ENCODE measurements at regions not wholly inside any gene's neighbourhood (a gene's known extent, or its start where the extent isn't known, plus 50 kb on each side); places are given as distances from the start of the nearest gene placed in this dataset.

DNA sequence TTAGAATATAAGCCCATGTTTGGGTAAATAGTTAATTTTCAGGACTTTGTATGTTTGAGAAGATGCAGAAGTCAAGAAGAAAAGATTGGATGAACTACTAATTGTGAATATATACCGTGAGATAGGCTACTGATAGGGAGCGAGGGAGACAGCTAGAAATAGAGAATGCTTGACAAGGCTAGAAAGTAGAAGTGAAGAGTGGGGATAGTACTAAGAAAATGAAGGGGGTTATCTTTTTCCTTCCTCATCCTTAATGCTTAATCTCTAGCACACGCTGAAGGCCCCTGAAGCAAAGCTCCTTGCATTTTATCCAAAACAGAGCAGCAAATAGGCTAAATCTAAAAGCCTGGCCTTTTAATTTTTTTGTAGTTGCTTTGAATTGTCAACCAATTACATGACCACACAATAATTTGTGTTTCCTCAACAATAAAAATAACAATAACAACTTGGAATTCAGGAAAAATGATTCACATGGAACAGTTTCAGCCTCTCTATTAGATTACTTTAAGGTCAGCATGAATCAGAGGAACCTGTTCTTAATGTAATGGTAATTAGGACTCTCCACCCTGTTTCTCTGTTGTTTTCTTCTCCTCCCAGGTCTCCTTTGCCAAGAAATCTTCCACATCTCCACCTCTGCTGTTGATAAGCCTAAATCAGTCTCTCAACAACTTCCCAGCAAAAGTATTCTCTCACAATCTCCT, 1071.3 kb upstream of the ZEB2 start:
- Histone ChIP-seq H3K9me3 (no peaks in the 10 kb centered on the region), H3K27me3 (no peaks in the 10 kb centered on the region), H3K27ac (no peak overlapping the region), H3K4me1 (no peaks in the 10 kb centered on the region), H3K36me3 (no peaks in the 10 kb centered on the region), H3K4me3 (no peak overlapping the region)
- no peak for DNase-seq (ENCODE audit: low spot score in 2 of 2)
- intact Hi-C loops (cut with DNase I; ENCODE audit: low total_unique reads): no loop called here
- TF ChIP-seq POLR2A (IDR thresholded peaks at IDR 0.05) (no peak), POLR2AphosphoS5 (IDR thresholded peaks at IDR 0.05) (no peak), CTCF (IDR thresholded peaks at IDR 0.05) (no peak)

DNA sequence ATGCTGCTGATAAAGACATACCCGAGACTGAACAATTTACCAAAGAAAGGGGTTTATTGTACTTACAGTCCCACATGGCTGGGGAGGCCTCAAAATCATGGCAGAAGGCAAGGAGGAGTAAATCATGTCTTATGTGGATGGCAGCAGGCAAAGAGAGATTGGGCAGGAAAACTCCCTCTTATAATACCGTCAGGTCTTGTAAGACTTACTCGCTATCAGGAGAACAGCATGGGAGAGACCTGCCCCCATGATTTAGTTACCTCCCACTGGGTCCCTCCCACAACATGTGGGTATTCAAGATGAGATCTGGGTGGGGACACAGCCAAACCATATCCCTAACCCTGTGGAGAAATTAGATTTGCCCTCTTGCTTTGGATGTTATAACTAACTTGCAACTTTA, 1068.0 kb upstream of the ZEB2 start:
- no peak overlapping the region for H3K4me3 ChIP-seq
- no peaks in the 10 kb centered on the region for H3K9me3 ChIP-seq
- TF ChIP-seq CTCF (IDR thresholded peaks at IDR 0.05) (no peak), POLR2A (IDR thresholded peaks at IDR 0.05) (no peak)
- H3K27ac ChIP-seq: no peak overlapping the region
- no peak for DNase-seq (ENCODE audit: low spot score in 2 of 2)
- no peaks in the 10 kb centered on the region for H3K4me1 ChIP-seq
- intact Hi-C loops (cut with DNase I; ENCODE audit: low total_unique reads): no loop called here
- no peaks in the 10 kb centered on the region for H3K27me3 ChIP-seq
- H3K36me3 ChIP-seq: no peaks in the 10 kb centered on the region

GRCh38 chr2:145584353-145584752, 1064.4 kb upstream of the ZEB2 start:
- Histone ChIP-seq H3K27me3 (no peaks in the 10 kb centered on the region), H3K9me3 (no peaks in the 10 kb centered on the region), H3K4me3 (no peak overlapping the region), H3K36me3 (no peaks in the 10 kb centered on the region), H3K27ac (no peak overlapping the region), H3K4me1 (no peaks in the 10 kb centered on the region)
- no peak for TF ChIP-seq POLR2AphosphoS5 (IDR thresholded peaks at IDR 0.05)
- TF ChIP-seq POLR2A (IDR thresholded peaks at IDR 0.05): no peak
- TF ChIP-seq CTCF (IDR thresholded peaks at IDR 0.05): no peak
- intact Hi-C loops (cut with DNase I; ENCODE audit: low total_unique reads): no loop called here
- no peak for DNase-seq (ENCODE audit: low spot score in 2 of 2)

- no peaks in the 10 kb centered on the region for H3K4me1 ChIP-seq
- H3K27me3 ChIP-seq: no peaks in the 10 kb centered on the region
- no peak overlapping the region for H3K4me3 ChIP-seq
- H3K27ac ChIP-seq: no peak overlapping the region
- TF ChIP-seq POLR2A (IDR thresholded peaks at IDR 0.05): no peak
- no peak for TF ChIP-seq CTCF (IDR thresholded peaks at IDR 0.05)
- no peak for TF ChIP-seq POLR2AphosphoS5 (IDR thresholded peaks at IDR 0.05)
- intact Hi-C loops (cut with DNase I; ENCODE audit: low total_unique reads): no loop called here
- no peak for DNase-seq (ENCODE audit: low spot score in 2 of 2)
- no peaks in the 10 kb centered on the region for H3K36me3 ChIP-seq
- no peaks in the 10 kb centered on the region for H3K9me3 ChIP-seq
Measured at GRCh38 chr2:145573608-145574007, 1053.7 kb upstream of the ZEB2 start.

DNA sequence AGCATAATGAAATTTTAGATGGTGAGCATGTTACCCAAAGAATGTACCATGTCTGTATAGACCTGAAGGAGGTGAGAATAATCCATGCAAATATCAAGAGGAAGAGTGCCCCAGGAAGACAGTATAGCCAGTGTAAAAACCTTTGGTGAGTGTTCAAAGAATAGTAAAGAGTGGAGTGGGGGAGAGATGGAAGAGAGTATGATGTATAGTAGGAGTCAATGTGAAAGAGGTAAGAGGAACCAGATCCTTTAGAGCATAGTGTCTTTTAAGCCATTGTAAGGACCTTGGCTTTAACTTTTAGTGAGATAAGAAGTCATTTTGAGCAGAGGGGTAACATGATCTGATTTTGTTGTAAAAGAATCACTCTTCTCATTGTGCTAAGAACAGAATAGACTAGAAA, 1052.3 kb upstream of the ZEB2 start:
- TF ChIP-seq POLR2AphosphoS5 (IDR thresholded peaks at IDR 0.05) (no peak), POLR2A (IDR thresholded peaks at IDR 0.05) (no peak), CTCF (IDR thresholded peaks at IDR 0.05) (no peak)
- H3K4me1 ChIP-seq: no peaks in the 10 kb centered on the region
- H3K36me3 ChIP-seq: no peaks in the 10 kb centered on the region
- no peak overlapping the region for H3K4me3 ChIP-seq
- no peak overlapping the region for H3K27ac ChIP-seq
- no peaks in the 10 kb centered on the region for H3K9me3 ChIP-seq
- intact Hi-C loops (cut with DNase I; ENCODE audit: low total_unique reads): no loop called here
- DNase-seq (ENCODE audit: low spot score in 2 of 2): no peak
- no peaks in the 10 kb centered on the region for H3K27me3 ChIP-seq
